Inflammatory macrophage treated with lipopolysaccharide for 4 hours (primary cell): ENCODE measurements at regions not wholly inside any gene's neighbourhood (a gene's known extent, or its start where the extent isn't known, plus 50 kb on each side); places are given as distances from the start of the nearest gene placed in this dataset.

ENCODE experiments used
- DNase-seq: peaks from one replicate; pipeline ENCODE4 v3.0.0-alpha.2; 2020

DNA sequence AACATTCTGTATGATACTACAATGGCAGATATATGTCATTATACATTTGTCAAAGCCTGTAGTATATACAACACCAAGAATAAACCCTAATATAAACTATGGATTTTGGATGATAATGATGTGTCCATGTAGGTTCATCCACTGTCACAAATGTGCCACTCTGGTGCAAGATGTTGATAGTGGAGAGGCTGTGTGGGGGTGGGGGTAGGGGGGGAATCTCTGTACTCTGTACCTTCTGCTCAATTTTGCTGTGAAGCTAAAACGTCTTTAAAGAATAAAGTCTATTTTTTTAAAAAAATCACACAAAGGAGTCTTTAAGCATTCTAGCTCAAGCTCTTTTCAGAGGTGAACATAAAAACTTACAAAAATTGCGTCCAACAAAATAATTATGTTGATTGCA lies 88.2 kb upstream of the ABI3BP start:
- no peak for DNase-seq

GRCh38 chr3:101077361-101078011 lies 84.3 kb upstream of the ABI3BP start:
- no peak for DNase-seq

- DNase-seq: no peak
Observed at GRCh38 chr3:101074518-101074917, 81.3 kb upstream of the ABI3BP start.

GRCh38 chr3:101072300-101072699 lies 79.1 kb upstream of the ABI3BP start:
- DNase-seq: no peak

GRCh38 chr3:101070799-101071121 lies 77.5 kb upstream of the ABI3BP start:
- no peak for DNase-seq

- DNase-seq: peak; percentile 39
Observed at GRCh38 chr3:101069901-101070798, 76.9 kb upstream of the ABI3BP start.

- DNase-seq: no peak
Observed at GRCh38 chr3:101068876-101069606, 75.8 kb upstream of the ABI3BP start.

- DNase-seq: no peak
Observed at GRCh38 chr3:101066711-101067129, 73.5 kb upstream of the ABI3BP start.

DNA sequence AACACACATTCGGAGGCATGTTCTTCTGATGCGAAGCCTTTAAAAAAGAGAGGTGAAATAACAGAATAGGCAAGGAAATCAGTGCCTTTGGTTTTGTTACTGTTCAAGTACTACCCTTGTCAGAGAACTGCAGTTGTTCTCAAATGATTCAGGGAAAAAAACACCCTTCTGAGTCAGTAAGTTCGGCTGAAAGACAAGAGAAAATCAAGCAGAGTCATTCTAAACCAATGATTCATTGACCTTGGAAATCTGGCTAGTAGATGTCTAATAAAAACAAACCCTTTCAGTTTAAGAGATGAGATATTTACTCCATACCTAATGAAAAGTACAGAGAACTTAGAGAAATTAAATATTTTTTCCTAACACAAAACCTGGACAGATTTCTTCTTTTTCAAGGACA lies 72.7 kb upstream of the ABI3BP start:
- no peak for DNase-seq

- no peak for DNase-seq
Observed at GRCh38 chr3:101063401-101063800, 70.2 kb upstream of the ABI3BP start.

GRCh38 chr3:101061312-101061711 lies 68.1 kb upstream of the ABI3BP start:
- no peak for DNase-seq

DNA sequence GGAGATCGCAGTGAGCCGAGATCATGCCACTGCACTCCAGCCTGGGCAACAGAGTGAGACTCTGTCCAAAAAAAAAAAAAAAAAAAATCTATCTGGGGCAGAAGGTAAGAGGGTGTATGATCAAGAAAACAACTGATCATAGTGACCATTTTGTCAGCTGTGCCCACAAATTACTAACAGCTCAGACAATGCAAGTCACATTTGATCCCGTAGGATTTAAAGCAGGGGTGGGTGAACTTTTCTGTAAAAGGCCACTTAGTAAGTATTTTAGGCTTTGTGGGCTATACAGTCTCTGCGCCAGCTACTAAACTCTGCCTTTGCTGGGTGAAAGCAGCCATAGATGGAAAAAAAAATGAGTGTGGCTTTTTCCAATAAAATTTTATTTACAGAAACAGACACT lies 57.6 kb upstream of the ABI3BP start:
- no peak for DNase-seq

- no peak for DNase-seq
Observed at GRCh38 chr3:101050046-101050445, 56.8 kb upstream of the ABI3BP start.

- DNase-seq: no peak
Observed at GRCh38 chr3:101049532-101049931, 56.3 kb upstream of the ABI3BP start.

DNA sequence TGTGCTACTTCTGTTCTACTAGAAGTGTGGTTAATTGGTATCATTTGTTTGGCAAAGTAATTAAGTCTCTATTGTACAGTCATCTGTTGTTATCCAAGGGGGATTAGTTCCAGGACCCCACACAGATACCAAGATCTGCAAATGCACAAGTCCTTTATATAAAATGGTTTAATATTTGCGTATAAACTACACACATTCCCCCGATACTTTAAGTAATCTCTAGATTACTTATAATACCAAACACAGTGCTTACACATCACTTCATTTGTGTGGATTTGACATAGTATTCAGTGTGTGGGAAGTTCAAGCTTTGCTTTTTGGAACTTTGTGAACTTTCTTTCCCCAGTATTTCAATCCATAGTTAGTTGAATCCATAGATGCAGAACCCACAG lies 50.5 kb upstream of the ABI3BP start:
- no peak for DNase-seq

GRCh38 chr3:101042996-101043686 lies 49.9 kb upstream of the ABI3BP start:
- no peak for DNase-seq
